ENCODE measurements at regions not wholly inside any gene's neighbourhood (a gene's known extent, or its start where the extent isn't known, plus 50 kb on each side); places are given as distances from the start of the nearest gene placed in this dataset.
"Not testable (repeated sequence)": the region's sequence is repeated elsewhere in the genome, so short reads cannot be mapped to it uniquely, and the experiment has no call there.

- peak in 1 of 2 donors; percentile 15 for DNase-seq
Observed at GRCh38 chrX:137194164-137194563, 160.4 kb upstream of the GPR101 start.

GRCh38 chrX:137187540-137187939 is 153.7 kb upstream of the GPR101 start:
- DNase-seq = no peak

GRCh38 chrX:137178392-137178791 is 144.6 kb upstream of the GPR101 start:
- DNase-seq = no peak

GRCh38 chrX:137172317-137172948 is 138.6 kb upstream of the GPR101 start:
- no peak for DNase-seq

- DNase-seq = no peak
Observed at GRCh38 chrX:137171626-137172025, 137.8 kb upstream of the GPR101 start.

GRCh38 chrX:137166591-137166990 is 132.8 kb upstream of the GPR101 start:
- no peak for DNase-seq

GRCh38 chrX:137164329-137164728 is 130.5 kb upstream of the GPR101 start:
- DNase-seq = no peak

- no peak for DNase-seq
Observed at GRCh38 chrX:137151403-137151802, 117.6 kb upstream of the GPR101 start.

GRCh38 chrX:137143864-137144263 is 110.1 kb upstream of the GPR101 start:
- no peak for DNase-seq

- DNase-seq = not testable (repeated sequence)
Observed at GRCh38 chrX:137122651-137123050, 88.9 kb upstream of the GPR101 start.

GRCh38 chrX:137119049-137119448 is 85.3 kb upstream of the GPR101 start:
- DNase-seq = no peak

GRCh38 chrX:137118536-137118935 is 84.7 kb upstream of the GPR101 start:
- no peak for DNase-seq

- DNase-seq = no peak
Observed at GRCh38 chrX:137118136-137118535, 84.3 kb upstream of the GPR101 start.

GRCh38 chrX:137107877-137108276 is 74.1 kb upstream of the GPR101 start:
- not testable (repeated sequence) for DNase-seq

GRCh38 chrX:137101273-137101990 is 67.6 kb upstream of the GPR101 start:
- no peak for DNase-seq
